GM12875 (cell line): ENCODE measurements at regions not wholly inside any gene's neighbourhood (a gene's known extent, or its start where the extent isn't known, plus 50 kb on each side); places are given as distances from the start of the nearest gene placed in this dataset.
A peak's percentile ranks its signal among the peaks of the same experiment; 100 is the strongest.

ENCODE experiments used
- H3K4me3 ChIP-seq: one replicate; pipeline ENCODE4 v1.5.1; 2011; ENCODE audit warnings: low read depth, low read length, control low read depth
- CTCF ChIP-seq: IDR thresholded peaks from 2 replicates; pipeline ENCODE4 v1.5.1; 2011; ENCODE audit warnings: low read depth, mild to moderate bottlenecking, control low read depth, inconsistent platforms, low read length, moderate library complexity, borderline replicate concordance; ENCODE audit not compliant: insufficient read depth

GRCh38 chr2:239883326-239884050 is 141.7 kb downstream of the NDUFA10 start:
- TF ChIP-seq CTCF: no peak
- no peak overlapping the region for H3K4me3 ChIP-seq

DNA sequence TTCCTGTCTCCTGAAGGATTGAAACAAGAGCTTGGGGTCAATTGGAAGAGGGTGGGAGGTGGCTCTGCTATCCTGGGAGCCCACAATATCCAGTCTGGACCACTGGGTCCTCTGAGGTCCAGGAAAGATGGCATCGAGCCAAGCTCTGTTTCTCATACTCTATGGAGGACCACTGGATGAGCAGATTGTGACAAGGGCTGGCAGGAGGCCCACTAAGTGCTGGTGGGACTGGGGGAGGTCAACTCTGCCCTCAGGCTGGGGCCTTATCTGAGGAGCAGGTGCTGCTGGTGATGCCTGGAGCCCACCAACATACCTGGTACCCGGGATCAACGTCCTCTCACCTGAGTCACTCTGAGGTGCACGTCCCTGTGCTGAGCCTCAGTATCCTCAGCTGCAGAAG is 142.4 kb downstream of the NDUFA10 start:
- no peak for TF ChIP-seq CTCF
- no peak overlapping the region for H3K4me3 ChIP-seq

GRCh38 chr2:239882331-239882732 is 142.8 kb downstream of the NDUFA10 start:
- peak; percentile 68 for TF ChIP-seq CTCF
- H3K4me3 ChIP-seq: no peak overlapping the region

DNA sequence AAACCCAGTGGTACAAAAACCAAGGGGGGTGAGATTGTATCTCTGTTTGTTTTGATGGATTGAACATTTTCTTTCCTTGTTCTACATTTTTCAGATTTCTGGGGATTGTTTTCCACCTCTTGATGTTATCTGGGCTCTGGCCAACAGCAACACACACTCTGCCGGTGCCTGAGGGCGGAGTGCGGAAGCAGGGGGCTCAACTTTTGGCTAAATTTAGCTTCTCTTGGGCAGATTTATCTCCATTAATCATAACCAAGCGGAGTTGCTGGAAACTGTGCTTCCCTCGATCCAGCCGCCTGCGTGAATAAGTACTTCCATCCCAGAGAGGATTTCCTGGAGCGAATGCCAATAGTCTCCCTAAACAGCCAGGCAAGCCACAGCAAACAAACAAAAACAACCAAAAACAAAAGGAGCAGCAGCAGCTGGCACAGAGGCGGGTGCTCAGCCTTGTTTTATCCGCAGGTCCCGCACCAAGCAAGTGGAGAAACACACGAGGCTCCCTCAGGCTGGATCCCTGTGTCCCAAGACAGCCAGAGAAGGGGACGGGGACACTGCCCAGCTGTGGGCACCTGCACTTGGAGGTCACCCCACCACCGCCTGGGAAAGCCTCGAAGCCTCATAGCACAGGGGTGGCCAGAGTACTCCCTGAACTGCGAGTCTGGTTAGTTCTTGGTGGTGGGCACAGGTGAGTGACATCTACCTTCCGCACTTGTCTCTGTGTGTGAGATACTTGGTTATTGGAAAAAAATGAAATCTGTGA is 143.4 kb downstream of the NDUFA10 start:
- TF ChIP-seq CTCF: no peak
- no peak overlapping the region for H3K4me3 ChIP-seq

- H3K4me3 ChIP-seq: no peak overlapping the region
- TF ChIP-seq CTCF: no peak
These were observed 144.1 kb downstream of the NDUFA10 start for GRCh38 chr2:239881031-239881471.

GRCh38 chr2:239880396-239880795 is 144.7 kb downstream of the NDUFA10 start:
- no peak for TF ChIP-seq CTCF

More at GRCh38 chr2:239880396-239880795, 144.7 kb downstream of the NDUFA10 start:
- no peak overlapping the region for H3K4me3 ChIP-seq
